Right lobe of liver (tissue), 6 donors: ENCODE measurements at regions not wholly inside any gene's neighbourhood (a gene's known extent, or its start where the extent isn't known, plus 50 kb on each side); places are given as distances from the start of the nearest gene placed in this dataset.
A peak's percentile ranks its signal among the peaks of the same experiment; 100 is the strongest.
"Not testable (repeated sequence)": the region's sequence is repeated elsewhere in the genome, so short reads cannot be mapped to it uniquely, and the experiment has no call there.

Experiments used
- ATAC-seq, 4 donors: fragments of 200-7000 bp; cut with Tn5 transposase; one replicate each; pipeline ENCODE4 v1.9.1; 2020; ENCODE audit warnings: mild to moderate bottlenecking in 4 of 4, moderate library complexity in 4 of 4
- DNase-seq, 3 donors: peaks; one replicate each; pipeline ENCODE4 v3.0.0-alpha.2; 2020
- H3K27ac ChIP-seq, 3 donors: fragments of 200-600 bp; one replicate each; pipeline ENCODE4 v1.8.0; 2022
- H3K27me3 ChIP-seq, 2 donors: fragments of 200-600 bp; one replicate each; pipeline ENCODE4 v1.8.0; 2022
- H3K36me3 ChIP-seq, 4 donors: fragments of 200-600 bp; sonication (generic) in 1 of 4; one replicate each; pipeline versions ENCODE4 v1.5.1 to v1.8.0; 2017 to 2022; ENCODE audit warnings: control low read depth in 1 of 4
- H3K4me1 ChIP-seq, 4 donors: fragments of 200-600 bp; sonication (generic) in 1 of 4; one replicate each; pipeline versions ENCODE4 v1.5.1 to v1.8.0; 2017 to 2022; ENCODE audit warnings: control low read depth in 1 of 4
- H3K4me3 ChIP-seq, 3 donors: fragments of 200-600 bp; one replicate each; pipeline ENCODE4 v1.8.0; 2022
- H3K9me3 ChIP-seq, 4 donors: fragments of 200-600 bp; sonication (generic) in 1 of 4; one replicate each; pipeline versions ENCODE4 v1.5.1 to v1.8.0; 2017 to 2022; ENCODE audit warnings: control low read depth in 1 of 4
- POLR2A ChIP-seq: fragments of 450-650 bp; IDR thresholded peaks from one replicate; pipeline ENCODE4 v1.6.1; 2017; ENCODE audit warnings: antibody characterized with exemption, mild to moderate bottlenecking
- WGBS: methylation state at CpG from one replicate; pipeline ENCODE4 v1.1.6; 2018; ENCODE audit warnings: low coverage, low lambda C conversion rate; ENCODE audit not compliant: insufficient coverage; ENCODE audit errors: missing lambda C conversion rate; 5-methylcytosine and 5-hydroxymethylcytosine counted together
- intact Hi-C, 2 donors: fragments of 100-400 bp; cut with DNase I; formaldehyde crosslinking; loops; one replicate each; pipeline versions ENCODE4 v1.11.2 to v1.14.1; 2022
- TF ChIP-seq, protein P1 (sequence below), 4 donors: fragments of 200-600 bp in 3 of 4; fragments of 450-650 bp in 1 of 4; IDR thresholded peaks; one replicate each; pipeline versions ENCODE4 v1.5.1 to v1.8.0; 2016 to 2022; ENCODE audit warnings: antibody characterized with exemption in 4 of 4, mild to moderate bottlenecking in 2 of 4
- donor health status: DM: no; HTN: yes; CAD: no.
- donor health status: DM: no; HTN: no; CAD: no.
- donor health status: DM: no; HTN: no; CAD: no.
- donor health status: DM: no; HTN: yes; CAD: no.
- donor health status: DM: no; HTN: yes; CAD: no.

DNA sequence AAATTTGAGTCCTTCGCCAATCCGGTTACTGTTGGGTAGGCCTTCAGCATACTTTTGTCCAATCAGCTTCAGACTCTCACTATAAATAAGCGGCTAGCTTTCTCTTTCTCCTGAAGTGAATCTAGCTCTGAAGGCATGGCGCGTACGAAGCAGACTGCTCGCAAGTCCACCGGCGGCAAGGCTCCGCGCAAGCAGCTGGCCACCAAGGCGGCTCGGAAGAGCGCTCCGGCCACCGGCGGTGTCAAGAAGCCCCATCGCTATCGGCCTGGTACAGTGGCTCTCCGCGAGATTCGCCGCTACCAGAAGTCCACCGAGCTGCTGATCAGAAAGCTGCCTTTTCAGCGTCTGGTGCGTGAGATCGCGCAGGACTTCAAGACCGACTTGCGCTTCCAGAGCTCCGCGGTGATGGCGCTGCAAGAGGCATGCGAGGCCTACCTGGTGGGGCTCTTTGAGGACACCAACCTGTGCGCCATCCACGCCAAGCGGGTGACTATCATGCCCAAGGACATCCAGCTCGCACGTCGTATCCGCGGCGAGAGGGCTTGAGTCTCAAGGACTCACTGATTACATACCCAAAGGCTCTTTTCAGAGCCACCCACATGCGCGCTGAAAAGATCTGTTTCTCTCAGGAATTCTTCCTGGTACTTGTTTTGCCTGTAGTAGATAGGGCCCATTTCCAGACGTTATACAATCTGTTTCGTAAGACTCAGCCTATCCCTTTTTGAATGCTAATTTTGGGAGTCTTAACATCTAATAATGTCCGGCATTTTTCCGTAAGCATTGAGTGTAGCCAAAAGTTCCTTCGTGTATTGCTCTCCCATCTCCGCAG, 102.0 kb downstream of the OR2B2 start:
- under 1% methylated on average over 28 of the region's 51 CpGs for WGBS
- Histone ChIP-seq H3K27me3 (no peaks in the 10 kb centered on the region), H3K27ac (peak overlapping the region; percentile 64 to 82 (median 80)), H3K9me3 (no peaks in the 10 kb centered on the region), H3K36me3 (no peaks in the 10 kb centered on the region), H3K4me3 (peak overlapping the region; percentile 59 to 67 (median 60)), H3K4me1 (peaks cover 0 to 5% (median 0%) of the 10 kb centered on the region in 4 donors)
- peak; percentile 78 to 86 (median 82) for ATAC-seq
- peak; percentile 80 to 84 (median 81) for DNase-seq
- TF ChIP-seq, protein P1, sequence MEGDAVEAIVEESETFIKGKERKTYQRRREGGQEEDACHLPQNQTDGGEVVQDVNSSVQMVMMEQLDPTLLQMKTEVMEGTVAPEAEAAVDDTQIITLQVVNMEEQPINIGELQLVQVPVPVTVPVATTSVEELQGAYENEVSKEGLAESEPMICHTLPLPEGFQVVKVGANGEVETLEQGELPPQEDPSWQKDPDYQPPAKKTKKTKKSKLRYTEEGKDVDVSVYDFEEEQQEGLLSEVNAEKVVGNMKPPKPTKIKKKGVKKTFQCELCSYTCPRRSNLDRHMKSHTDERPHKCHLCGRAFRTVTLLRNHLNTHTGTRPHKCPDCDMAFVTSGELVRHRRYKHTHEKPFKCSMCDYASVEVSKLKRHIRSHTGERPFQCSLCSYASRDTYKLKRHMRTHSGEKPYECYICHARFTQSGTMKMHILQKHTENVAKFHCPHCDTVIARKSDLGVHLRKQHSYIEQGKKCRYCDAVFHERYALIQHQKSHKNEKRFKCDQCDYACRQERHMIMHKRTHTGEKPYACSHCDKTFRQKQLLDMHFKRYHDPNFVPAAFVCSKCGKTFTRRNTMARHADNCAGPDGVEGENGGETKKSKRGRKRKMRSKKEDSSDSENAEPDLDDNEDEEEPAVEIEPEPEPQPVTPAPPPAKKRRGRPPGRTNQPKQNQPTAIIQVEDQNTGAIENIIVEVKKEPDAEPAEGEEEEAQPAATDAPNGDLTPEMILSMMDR (IDR thresholded peaks at IDR 0.05), result peak in 1 of 4 donors; percentile 11
- peak; percentile 99 for TF ChIP-seq POLR2A
- intact Hi-C loops, result no loop called here

DNA sequence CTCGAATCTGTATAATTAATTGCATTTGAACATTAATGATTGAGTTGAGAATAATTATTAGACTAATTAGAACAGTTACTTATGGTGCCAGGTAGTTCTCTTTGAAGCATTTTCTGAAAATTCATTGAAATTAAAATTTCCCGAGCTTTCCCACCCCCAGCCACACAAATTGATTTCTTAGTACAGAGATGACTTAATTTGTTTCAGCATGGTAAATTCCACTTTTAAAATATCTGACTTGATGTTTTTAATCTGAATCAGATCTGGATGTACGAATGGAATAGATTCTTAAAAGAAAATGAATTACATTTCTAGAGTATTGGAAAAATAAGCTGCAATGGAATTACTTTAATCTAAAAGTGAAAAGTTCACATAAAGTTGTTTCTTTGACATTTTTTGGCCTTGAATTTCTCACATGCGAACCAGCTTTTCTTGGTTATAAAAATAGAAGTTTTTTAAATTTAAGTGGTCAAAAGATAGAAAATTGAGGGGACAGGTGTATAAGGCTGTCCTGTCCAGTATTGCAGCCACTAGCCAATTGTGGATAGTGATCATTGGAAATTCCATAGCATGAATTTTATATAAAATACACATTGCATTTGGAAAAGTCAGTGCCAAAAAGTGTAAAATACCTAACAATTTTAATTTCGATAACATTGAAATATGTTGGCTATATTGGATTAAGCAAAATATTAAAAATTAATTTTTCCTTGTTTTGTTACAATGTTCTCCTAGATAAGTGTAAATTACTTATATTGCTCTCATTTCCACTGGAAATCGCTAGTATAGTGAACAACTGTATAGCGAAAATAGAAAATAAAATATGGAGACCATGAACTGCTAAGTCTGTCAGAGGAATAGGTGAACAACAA, 102.9 kb downstream of the OR2B2 start:
- no peak for TF ChIP-seq POLR2A
- TF ChIP-seq, protein P1 (IDR thresholded peaks at IDR 0.05), result no peak
- no peak for ATAC-seq
- 14% methylated on average over 7 of the region's 7 CpGs for WGBS

DNA sequence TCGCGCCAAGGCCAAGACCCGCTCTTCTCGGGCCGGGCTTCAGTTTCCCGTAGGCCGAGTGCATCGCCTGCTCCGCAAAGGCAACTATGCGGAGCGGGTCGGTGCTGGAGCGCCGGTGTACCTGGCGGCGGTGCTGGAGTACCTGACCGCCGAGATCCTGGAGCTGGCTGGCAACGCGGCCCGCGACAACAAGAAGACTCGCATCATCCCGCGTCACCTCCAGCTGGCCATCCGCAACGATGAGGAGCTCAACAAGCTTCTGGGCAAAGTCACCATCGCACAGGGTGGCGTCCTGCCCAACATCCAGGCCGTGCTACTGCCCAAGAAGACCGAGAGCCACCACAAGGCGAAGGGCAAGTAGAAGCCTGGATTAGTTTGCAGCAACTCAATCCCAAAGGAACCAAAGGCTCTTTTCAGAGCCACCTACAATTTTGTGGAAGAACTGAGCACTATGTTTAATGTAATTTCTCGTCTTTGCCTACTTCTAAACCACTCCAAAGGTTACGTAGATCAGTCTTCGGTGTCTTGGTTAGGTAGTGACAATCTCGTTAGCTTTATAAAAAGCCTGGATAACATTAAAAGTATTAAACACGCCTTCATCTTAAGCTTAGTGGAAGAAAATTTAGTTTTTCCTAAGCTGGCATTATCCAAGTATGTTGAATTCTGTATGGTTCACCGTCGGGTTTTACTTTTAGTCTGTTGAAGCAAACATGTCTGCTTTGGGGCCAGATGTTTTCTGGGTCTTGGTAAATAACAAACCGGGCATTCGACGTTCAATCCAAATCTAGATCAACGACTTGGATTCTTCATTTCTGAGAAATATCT, 103.7 kb downstream of the OR2B2 start:
- WGBS, result 12% methylated on average over 19 of the region's 43 CpGs
- H3K9me3 ChIP-seq, H3K4me1 ChIP-seq, intact Hi-C loops, H3K36me3 ChIP-seq, DNase-seq, H3K27me3 ChIP-seq: not testable (repeated sequence)
- peak; percentile 2 to 56 (median 5) for ATAC-seq
- H3K27ac ChIP-seq, result peak overlapping the region; percentile 23 to 55 (median 41)
- H3K4me3 ChIP-seq, result peak overlapping the region; percentile 39 to 58 (median 46)

More for the DNA sequence above, 102.9 kb downstream of the OR2B2 start:
- Histone ChIP-seq H3K36me3 (no peaks in the 10 kb centered on the region), H3K27ac (peak overlapping the region in 2 of 3 donors; percentile 55 to 82), H3K27me3 (no peaks in the 10 kb centered on the region), H3K9me3 (no peaks in the 10 kb centered on the region), H3K4me1 (peaks cover 0 to 5% (median 0%) of the 10 kb centered on the region in 4 donors), H3K4me3 (peak overlapping the region in 2 of 3 donors; percentile 60 to 67)
- intact Hi-C loops, result no loop called here
- no peak for DNase-seq

DNA sequence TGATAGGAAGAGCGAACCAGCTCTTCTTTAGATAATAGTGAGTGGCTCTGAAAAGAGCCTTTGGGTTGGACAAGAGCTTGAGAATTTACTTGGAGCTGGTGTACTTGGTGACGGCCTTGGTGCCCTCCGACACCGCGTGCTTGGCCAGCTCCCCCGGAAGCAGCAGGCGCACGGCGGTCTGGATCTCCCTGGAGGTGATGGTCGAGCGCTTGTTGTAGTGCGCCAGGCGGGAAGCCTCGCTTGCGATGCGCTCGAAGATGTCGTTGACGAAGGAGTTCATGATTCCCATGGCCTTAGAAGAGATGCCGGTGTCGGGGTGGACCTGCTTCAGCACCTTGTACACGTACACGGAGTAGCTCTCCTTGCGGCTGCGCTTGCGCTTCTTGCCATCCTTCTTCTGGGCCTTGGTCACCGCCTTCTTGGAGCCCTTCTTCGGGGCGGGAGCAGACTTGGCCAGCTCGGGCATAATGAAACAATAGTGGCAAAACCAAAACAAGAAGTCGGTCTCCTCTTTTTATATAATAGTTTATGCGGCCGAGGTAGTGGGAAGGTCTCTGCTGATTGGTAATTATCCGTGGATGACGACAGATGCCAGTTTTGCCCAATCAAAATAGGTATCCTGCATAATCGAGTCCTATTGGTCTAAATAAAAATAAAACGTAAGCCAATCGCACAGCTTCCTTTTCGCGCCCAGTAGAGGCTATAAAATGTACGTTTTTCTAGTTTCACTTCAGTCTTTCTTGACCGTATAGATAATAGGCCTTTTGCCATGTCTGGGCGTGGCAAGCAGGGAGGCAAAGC, 104.6 kb downstream of the OR2B2 start:
- peak; percentile 78 to 85 (median 82) for ATAC-seq
- DNase-seq, result peak; percentile 58 to 74 (median 68)
- intact Hi-C loops, H3K27me3 ChIP-seq, H3K4me1 ChIP-seq, H3K9me3 ChIP-seq, H3K36me3 ChIP-seq: not testable (repeated sequence)
- H3K4me3 ChIP-seq, result peak overlapping the region; percentile 39 to 58 (median 46)
- peak; percentile 77 for TF ChIP-seq POLR2A
- peak overlapping the region; percentile 34 to 55 (median 53) for H3K27ac ChIP-seq
- WGBS, result under 1% methylated on average over 15 of the region's 43 CpGs
